ENCODE measurements at regions not wholly inside any gene's neighbourhood (a gene's known extent, or its start where the extent isn't known, plus 50 kb on each side); places are given as distances from the start of the nearest gene placed in this dataset.

GRCh38 chr11:34756591-34756990 lies 135.7 kb downstream of the EHF start:
- DNase-seq (ENCODE audit: insufficient read length, low spot score) (no peak), FAIRE-seq (no peak)
- TF ChIP-seq CTCF (IDR thresholded peaks at IDR 0.05; ENCODE audit: insufficient read depth, missing control alignments): no peak

GRCh38 chr11:34755671-34756070 lies 134.8 kb downstream of the EHF start:
- DNase-seq (ENCODE audit: insufficient read length, low spot score): no peak
- no peak for TF ChIP-seq CTCF (IDR thresholded peaks at IDR 0.05; ENCODE audit: insufficient read depth, missing control alignments)
- no peak for FAIRE-seq

GRCh38 chr11:34754171-34754823 lies 133.4 kb downstream of the EHF start:
- FAIRE-seq (no peak), DNase-seq (ENCODE audit: insufficient read length, low spot score) (no peak)
- no peak for TF ChIP-seq CTCF (IDR thresholded peaks at IDR 0.05; ENCODE audit: insufficient read depth, missing control alignments)

GRCh38 chr11:34750692-34751405 lies 130.0 kb downstream of the EHF start:
- no peak for DNase-seq (ENCODE audit: insufficient read length, low spot score)
- FAIRE-seq: no peak
- TF ChIP-seq CTCF (IDR thresholded peaks at IDR 0.05; ENCODE audit: insufficient read depth, missing control alignments): no peak

DNA sequence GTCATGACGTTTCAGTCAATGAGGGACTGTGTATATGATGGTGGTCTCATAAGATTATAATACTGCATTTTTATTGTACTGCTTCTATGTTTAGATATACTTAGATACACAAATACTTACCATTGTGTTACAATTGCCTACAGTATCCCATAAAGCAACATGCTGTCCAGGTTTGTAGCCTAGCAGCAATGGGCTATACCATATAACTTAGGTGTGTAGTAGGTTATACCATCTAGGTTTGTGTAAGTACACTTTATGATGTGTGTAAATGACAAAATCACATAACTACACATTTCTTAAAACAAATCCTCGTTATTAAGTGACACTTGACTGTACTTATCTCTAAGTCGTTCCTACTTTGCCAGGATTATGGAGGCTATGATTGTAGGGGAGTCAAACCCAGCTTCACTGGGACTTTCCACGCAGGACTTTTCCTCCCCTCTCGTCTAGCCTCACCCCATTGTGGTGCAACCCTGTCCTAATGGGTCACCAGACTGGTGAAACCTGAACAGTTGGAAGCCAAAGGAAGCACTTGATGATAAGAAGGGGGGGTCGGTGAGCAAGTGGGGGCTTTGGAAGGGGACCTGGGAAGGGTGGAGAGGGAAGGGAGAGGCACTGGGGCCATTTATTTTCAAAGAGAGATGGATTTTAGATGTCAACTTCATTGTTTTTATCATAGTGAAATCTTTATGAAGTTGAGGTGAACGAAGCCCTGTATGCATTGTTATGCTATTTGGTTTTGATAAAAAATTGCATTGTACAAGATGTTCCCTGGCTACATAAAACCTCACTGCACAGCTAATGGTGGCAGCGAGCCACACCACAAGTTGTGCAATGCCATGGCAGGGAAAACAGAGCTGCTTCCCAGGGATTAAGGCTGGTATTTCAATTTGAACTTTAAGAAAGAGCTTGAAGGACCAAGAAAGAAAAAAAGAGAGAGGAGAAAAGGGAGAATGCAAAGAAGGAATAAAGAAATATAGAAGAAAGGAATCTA lies 129.1 kb downstream of the EHF start:
- DNase-seq (ENCODE audit: insufficient read length, low spot score) (no peak), FAIRE-seq (no peak)
- TF ChIP-seq CTCF (IDR thresholded peaks at IDR 0.05; ENCODE audit: insufficient read depth, missing control alignments): no peak

DNA sequence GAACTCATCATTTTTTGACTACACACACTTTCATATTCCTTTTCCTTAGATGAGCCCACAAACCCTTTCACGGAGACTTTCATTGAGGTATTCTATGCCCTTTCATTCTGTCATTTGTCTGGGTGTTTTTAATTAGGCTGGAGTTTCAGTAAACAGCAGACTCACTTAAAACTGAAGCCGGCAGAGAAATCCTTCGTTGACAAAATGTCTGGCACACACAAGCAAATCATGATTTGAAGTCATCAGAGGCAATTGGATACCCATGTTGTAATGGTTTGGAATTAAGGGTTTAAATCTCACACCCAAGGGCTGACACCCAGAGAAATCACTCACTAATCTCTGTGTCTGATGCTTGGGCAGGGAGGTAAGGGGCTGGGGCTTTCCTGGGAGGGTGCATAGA lies 127.1 kb downstream of the EHF start:
- no peak for DNase-seq (ENCODE audit: insufficient read length, low spot score)
- no peak for FAIRE-seq
- no peak for TF ChIP-seq CTCF (IDR thresholded peaks at IDR 0.05; ENCODE audit: insufficient read depth, missing control alignments)

All from D721Med (cell line).